RWPE1 (cell line): ENCODE measurements at regions not wholly inside any gene's neighbourhood (a gene's known extent, or its start where the extent isn't known, plus 50 kb on each side); places are given as distances from the start of the nearest gene placed in this dataset.
"Not testable (repeated sequence)": the region's sequence is repeated elsewhere in the genome, so short reads cannot be mapped to it uniquely, and the experiment has no call there.

Experiments used
- CTCF ChIA-PET: fragments of 350-600 bp; sonication (Branson Sonifier 250); formaldehyde crosslinking; extraction: SDS; loops from one replicate; lab custom pipeline; 2021; lab: Yijun Ruan, JAX
- POLR2A ChIA-PET: fragments of 400-600 bp; formaldehyde crosslinking; extraction: SDS; loops from one replicate; lab custom pipeline; 2020; ENCODE audit warnings: antibody characterized with exemption; ENCODE audit not compliant: low non-redundant PET; lab: Yijun Ruan, JAX
- DNase-seq: peaks from one replicate; pipeline ENCODE4 v3.0.0; 2012; ENCODE audit warnings: low spot score
- H3K27ac ChIP-seq: fragments of 450-650 bp; 2 replicates; pipeline ENCODE4 v1.5.1; 2017
- CTCF ChIP-seq: fragments of 450-650 bp; conservative IDR thresholded peaks from 2 replicates; pipeline ENCODE4 v1.5.1; 2017; ENCODE audit warnings: low read depth, mild to moderate bottlenecking

GRCh38 chr1:192876633-192877032 lies 67.8 kb downstream of the RGS2 start:
- ChIA-PET CTCF (no interaction called here), POLR2A (no interaction called here)
- no peak for DNase-seq
- no peak for TF ChIP-seq CTCF
- H3K27ac ChIP-seq, result no peak overlapping the region

GRCh38 chr1:192877283-192877886 lies 68.5 kb downstream of the RGS2 start:
- H3K27ac ChIP-seq, result no peak overlapping the region
- POLR2A ChIA-PET, result no interaction called here
- CTCF ChIA-PET, result no interaction called here
- no peak for TF ChIP-seq CTCF
- DNase-seq, result no peak

DNA sequence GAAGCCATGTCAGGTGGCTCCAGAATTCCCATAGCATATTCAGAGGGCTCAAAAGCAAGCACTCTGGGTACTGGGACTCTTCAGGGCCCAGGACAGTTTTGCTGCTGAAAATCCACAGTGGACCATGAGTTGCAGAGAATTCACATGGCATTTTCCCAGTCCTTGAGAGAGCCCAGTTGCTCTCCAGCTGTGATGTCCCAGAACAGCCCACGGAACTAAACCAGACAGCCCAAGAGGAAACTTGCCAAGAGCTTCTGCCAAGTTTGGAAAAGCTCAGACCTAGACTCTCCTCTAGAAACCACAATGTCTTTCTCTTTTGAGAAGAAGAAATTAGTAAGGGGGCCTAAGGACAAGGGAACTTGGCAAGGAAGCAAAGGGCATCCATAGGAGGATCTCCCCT lies 69.4 kb downstream of the RGS2 start:
- H3K27ac ChIP-seq, result no peak overlapping the region
- no peak for TF ChIP-seq CTCF
- ChIA-PET CTCF (interaction anchor here (0.6 kb wide), 1 partner anchor 13 kb away, joined by 3 read pairs; no protein-coding TSS in a partner anchor), POLR2A (no interaction called here)
- DNase-seq, result no peak

- no peak for DNase-seq
- CTCF ChIA-PET, result interaction anchor here (0.6 kb wide), 1 partner anchor 423 kb away, joined by 4 read pairs; no protein-coding TSS in a partner anchor
- TF ChIP-seq CTCF, result no peak
- H3K27ac ChIP-seq, result no peak overlapping the region
- POLR2A ChIA-PET, result no interaction called here
Measured at GRCh38 chr1:192879406-192879805, 70.6 kb downstream of the RGS2 start.

- no peak overlapping the region for H3K27ac ChIP-seq
- POLR2A ChIA-PET, result no interaction called here
- no peak for DNase-seq
- CTCF ChIA-PET, result no interaction called here
- TF ChIP-seq CTCF, result no peak
Measured at GRCh38 chr1:192880231-192880630, 71.4 kb downstream of the RGS2 start.

- POLR2A ChIA-PET, result no interaction called here
- DNase-seq, result no peak
- TF ChIP-seq CTCF, result no peak
- CTCF ChIA-PET, result interaction anchor here (0.6 kb wide), 1 partner anchor 11 kb away, joined by 3 read pairs; no protein-coding TSS in a partner anchor
- H3K27ac ChIP-seq, result no peak overlapping the region
Measured at GRCh38 chr1:192884241-192884640, 75.4 kb downstream of the RGS2 start.

GRCh38 chr1:192885387-192885786 lies 76.5 kb downstream of the RGS2 start:
- POLR2A ChIA-PET, CTCF ChIA-PET, DNase-seq, H3K27ac ChIP-seq: not testable (repeated sequence)
